Upper lobe of left lung (tissue), 4 donors: ENCODE measurements at regions not wholly inside any gene's neighbourhood (a gene's known extent, or its start where the extent isn't known, plus 50 kb on each side); places are given as distances from the start of the nearest gene placed in this dataset.

Source experiments
- CTCF ChIP-seq, 6 experiments: fragments of 450-650 bp in 4 of 6; fragments of 200-600 bp in 2 of 6; sonication (generic) in 2 of 6; IDR thresholded peaks; one replicate each; pipeline ENCODE4 v1.5.1; 2016 to 2019; ENCODE audit warnings: antibody characterized with exemption in 6 of 6
- POLR2A ChIP-seq, 4 donors: fragments of 450-650 bp; IDR thresholded peaks; one replicate each; pipeline ENCODE4 v1.5.1; 2016 to 2017; ENCODE audit warnings: antibody characterized with exemption in 4 of 4, mild to moderate bottlenecking in 2 of 4
- POLR2AphosphoS5 ChIP-seq, 2 donors: sonication (generic); formaldehyde crosslinking; IDR thresholded peaks; one replicate each; pipeline ENCODE4 v1.5.1; 2017; ENCODE audit warnings: antibody characterized with exemption in 2 of 2

- no peak for TF ChIP-seq CTCF (IDR thresholded peaks at IDR 0.05)
- TF ChIP-seq POLR2AphosphoS5 (IDR thresholded peaks at IDR 0.05): no peak
- TF ChIP-seq POLR2A (IDR thresholded peaks at IDR 0.05): no peak
Observed at GRCh38 chr3:21962456-21962855, 211.4 kb upstream of the ZNF385D start.
